Ishikawa (cell line): ENCODE measurements at regions not wholly inside any gene's neighbourhood (a gene's known extent, or its start where the extent isn't known, plus 50 kb on each side); places are given as distances from the start of the nearest gene placed in this dataset.

Experiments
- CEBPB ChIP-seq: IDR thresholded peaks from 2 replicates; pipeline ENCODE4 v1.6.1; 2012
- EP300 ChIP-seq: IDR thresholded peaks from 2 replicates; pipeline ENCODE4 v1.6.1; 2012; ENCODE audit warnings: borderline replicate concordance
- NFIC ChIP-seq: IDR thresholded peaks from 2 replicates; pipeline ENCODE4 v1.6.1; 2012
- RAD21 ChIP-seq: IDR thresholded peaks from 2 replicates; pipeline ENCODE4 v1.6.1; 2012; ENCODE audit warnings: low read depth
- TAF1 ChIP-seq: IDR thresholded peaks from 2 replicates; pipeline ENCODE4 v1.6.1; 2012; ENCODE audit warnings: low read depth, mild to moderate bottlenecking
- YY1 ChIP-seq: IDR thresholded peaks from 2 replicates; pipeline ENCODE4 v1.6.1; 2012; ENCODE audit warnings: low read depth
- ZBTB7A ChIP-seq: IDR thresholded peaks from 2 replicates; pipeline ENCODE4 v1.6.1; 2012; ENCODE audit warnings: low read depth
- TF ChIP-seq, protein P1 (sequence below): IDR thresholded peaks from 2 replicates; pipeline ENCODE4 v1.6.1; 2012; ENCODE audit warnings: low read depth, mild to moderate bottlenecking

GRCh38 chr5:116673453-116673852 lies 98.8 kb upstream of the SEMA6A start:
- TF ChIP-seq ZBTB7A = no peak
- TF ChIP-seq TAF1 = no peak
- TF ChIP-seq, protein P1, sequence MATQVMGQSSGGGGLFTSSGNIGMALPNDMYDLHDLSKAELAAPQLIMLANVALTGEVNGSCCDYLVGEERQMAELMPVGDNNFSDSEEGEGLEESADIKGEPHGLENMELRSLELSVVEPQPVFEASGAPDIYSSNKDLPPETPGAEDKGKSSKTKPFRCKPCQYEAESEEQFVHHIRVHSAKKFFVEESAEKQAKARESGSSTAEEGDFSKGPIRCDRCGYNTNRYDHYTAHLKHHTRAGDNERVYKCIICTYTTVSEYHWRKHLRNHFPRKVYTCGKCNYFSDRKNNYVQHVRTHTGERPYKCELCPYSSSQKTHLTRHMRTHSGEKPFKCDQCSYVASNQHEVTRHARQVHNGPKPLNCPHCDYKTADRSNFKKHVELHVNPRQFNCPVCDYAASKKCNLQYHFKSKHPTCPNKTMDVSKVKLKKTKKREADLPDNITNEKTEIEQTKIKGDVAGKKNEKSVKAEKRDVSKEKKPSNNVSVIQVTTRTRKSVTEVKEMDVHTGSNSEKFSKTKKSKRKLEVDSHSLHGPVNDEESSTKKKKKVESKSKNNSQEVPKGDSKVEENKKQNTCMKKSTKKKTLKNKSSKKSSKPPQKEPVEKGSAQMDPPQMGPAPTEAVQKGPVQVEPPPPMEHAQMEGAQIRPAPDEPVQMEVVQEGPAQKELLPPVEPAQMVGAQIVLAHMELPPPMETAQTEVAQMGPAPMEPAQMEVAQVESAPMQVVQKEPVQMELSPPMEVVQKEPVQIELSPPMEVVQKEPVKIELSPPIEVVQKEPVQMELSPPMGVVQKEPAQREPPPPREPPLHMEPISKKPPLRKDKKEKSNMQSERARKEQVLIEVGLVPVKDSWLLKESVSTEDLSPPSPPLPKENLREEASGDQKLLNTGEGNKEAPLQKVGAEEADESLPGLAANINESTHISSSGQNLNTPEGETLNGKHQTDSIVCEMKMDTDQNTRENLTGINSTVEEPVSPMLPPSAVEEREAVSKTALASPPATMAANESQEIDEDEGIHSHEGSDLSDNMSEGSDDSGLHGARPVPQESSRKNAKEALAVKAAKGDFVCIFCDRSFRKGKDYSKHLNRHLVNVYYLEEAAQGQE = no peak
- TF ChIP-seq NFIC = no peak
- no peak for TF ChIP-seq CEBPB
- no peak for TF ChIP-seq RAD21
- TF ChIP-seq EP300 = no peak
- no peak for TF ChIP-seq YY1
